Stimulated activated CD4-positive, alpha-beta T cell treated with anti-CD3 and anti-CD28 coated beads, TNF-alpha, amount 100 ng/mL, for 48 hours (primary cell): ENCODE measurements at regions not wholly inside any gene's neighbourhood (a gene's known extent, or its start where the extent isn't known, plus 50 kb on each side); places are given as distances from the start of the nearest gene placed in this dataset.
"Not testable (repeated sequence)": the region's sequence is repeated elsewhere in the genome, so short reads cannot be mapped to it uniquely, and the experiment has no call there.

Experiments used
- DNase-seq, 3 donors: peaks; one replicate each; pipeline ENCODE4 v3.0.0-alpha.2; 2020; ENCODE audit warnings: low read depth in 3 of 3

GRCh38 chr4:71081192-71081591, 87.7 kb downstream of the DCK start:
- DNase-seq = no peak

DNA sequence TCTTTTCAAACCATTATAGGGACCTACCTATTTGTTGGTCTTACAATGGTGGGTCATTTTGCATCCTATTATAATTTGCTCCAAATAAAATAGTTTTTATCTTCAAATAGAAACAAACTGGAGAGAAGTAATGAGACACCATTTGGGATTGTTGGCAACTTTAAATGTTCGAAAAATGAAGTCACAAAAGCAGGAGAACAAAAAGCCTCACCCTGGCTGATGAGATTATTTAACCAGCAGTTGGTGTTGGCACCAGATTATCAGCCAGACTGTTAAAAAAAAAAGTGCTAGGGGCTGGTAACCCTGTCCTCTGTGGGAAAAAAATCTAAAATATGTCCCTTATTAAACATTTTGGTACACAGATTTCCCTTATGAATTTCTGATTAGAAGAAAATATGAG, 100.3 kb downstream of the DCK start:
- DNase-seq = no peak

GRCh38 chr4:71094201-71094600, 100.8 kb downstream of the DCK start:
- no peak for DNase-seq

- DNase-seq = no peak
Measured at GRCh38 chr4:71095141-71095540, 101.7 kb downstream of the DCK start.

GRCh38 chr4:71095545-71095944, 102.1 kb downstream of the DCK start:
- no peak for DNase-seq

- no peak for DNase-seq
Measured at GRCh38 chr4:71107726-71108125, 114.3 kb downstream of the DCK start.

GRCh38 chr4:71110499-71110898, 117.0 kb downstream of the DCK start:
- no peak for DNase-seq

GRCh38 chr4:71111133-71111532, 117.7 kb downstream of the DCK start:
- not testable (repeated sequence) for DNase-seq

- DNase-seq = no peak
Measured at GRCh38 chr4:71113294-71113693, 119.8 kb downstream of the DCK start.

- DNase-seq = no peak
Measured at GRCh38 chr4:71120831-71121524, 127.5 kb downstream of the DCK start.

DNA sequence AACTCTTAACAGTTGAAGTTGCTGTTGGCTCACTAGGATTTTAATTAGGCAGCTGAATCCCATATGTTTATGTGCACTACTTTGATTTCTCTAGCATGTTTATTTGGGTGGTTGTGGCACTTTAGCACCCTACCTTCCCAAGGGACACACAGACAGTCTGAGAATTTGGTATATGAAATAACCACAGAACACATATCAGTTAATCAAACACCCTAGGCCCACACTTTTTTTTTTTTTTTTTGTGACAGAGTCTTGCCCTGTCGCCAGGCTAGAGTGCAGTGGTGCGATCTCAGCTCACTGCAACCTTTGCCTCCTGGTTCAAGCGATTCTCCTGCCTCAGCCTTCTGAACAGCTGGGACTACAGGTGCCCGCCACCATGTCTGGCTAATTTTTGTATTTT, 130.5 kb downstream of the DCK start:
- DNase-seq = no peak

DNA sequence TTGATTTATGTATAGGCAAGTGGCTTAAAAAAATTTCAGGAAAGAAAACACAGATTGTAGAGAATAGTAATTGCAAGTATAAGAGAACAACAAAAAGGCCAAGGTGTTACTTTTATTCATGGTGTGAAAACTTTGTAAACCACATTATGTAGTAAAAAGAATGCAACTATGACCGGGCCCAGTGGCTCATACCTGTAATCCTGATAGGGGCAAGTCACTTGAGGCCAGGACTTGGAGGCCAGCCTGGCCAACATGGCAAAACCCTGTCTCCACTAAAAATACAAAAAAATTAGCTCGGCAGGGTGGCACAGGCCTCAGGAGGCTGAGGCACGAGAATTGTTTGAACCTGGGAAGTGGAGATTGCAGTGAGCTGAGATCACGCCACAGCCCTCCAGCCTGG, 131.7 kb downstream of the DCK start:
- DNase-seq = no peak

GRCh38 chr4:71126719-71127118, 133.3 kb downstream of the DCK start:
- no peak for DNase-seq

- DNase-seq = no peak
Measured at GRCh38 chr4:71130827-71131603, 137.6 kb downstream of the DCK start.

- no peak for DNase-seq
Measured at GRCh38 chr4:71132486-71132885, 139.0 kb downstream of the DCK start.

DNA sequence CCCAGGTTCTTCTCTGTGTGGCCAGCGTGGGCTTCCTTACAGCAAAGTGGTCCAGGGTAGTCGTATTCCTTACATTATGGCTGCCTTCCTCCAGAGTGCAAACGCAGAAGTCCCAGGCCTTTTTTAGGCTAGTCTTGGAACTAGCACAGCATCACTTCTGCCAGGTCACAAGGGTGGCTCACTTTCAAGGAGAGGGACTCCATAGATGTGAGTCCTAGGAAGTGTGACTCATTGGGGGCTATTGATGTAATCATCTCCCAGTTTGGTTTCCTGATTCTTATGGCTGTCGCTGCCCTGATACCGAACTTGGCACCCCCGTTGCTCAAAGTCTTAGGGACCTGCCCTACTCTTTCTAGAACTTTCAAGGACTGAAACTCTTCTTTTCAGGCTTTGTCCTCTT, 140.0 kb downstream of the DCK start:
- DNase-seq = no peak

GRCh38 chr4:71136071-71136470, 142.6 kb downstream of the DCK start:
- no peak for DNase-seq

GRCh38 chr4:71138007-71138615, 144.7 kb downstream of the DCK start:
- DNase-seq = no peak

GRCh38 chr4:71140563-71140962, 147.1 kb downstream of the DCK start:
- DNase-seq = no peak

DNA sequence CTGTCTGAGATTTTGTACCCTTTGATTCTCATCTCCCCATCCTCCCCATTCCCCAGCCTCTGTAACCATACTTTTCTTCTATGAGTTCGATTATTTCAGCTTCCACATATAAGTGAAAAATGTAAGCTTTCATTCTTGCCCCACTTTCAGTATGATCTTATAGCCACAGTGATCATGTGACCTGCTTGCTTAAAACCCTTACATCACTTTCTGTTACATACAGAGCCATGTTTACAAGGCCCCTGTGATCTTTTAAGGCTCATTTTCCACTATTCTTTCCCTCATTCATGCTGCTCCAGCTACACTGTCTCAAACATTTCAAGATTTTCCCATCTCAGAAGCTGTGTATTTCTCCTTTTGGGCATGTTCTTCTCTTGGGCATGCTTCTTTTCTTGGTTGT, 147.7 kb downstream of the DCK start:
- DNase-seq = no peak

DNA sequence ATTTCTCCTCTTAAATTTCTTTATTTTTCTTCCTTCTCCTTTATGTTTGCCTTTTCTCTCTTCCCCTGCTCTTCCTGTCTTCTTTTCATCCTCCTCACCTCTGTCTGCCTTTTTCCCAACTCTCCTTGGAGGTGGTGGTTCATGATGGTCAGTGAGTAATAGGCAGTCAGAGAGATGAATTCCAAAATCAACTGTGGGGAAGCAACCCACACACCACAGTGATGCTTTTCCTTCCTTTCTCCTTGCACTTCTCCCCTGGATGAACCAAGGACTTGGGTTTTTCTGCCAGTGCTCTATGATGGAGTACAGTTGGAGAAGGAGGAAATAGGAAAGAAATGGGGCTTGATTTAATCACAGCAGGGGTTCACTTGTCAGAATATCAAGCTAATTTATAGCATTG, 153.8 kb downstream of the DCK start:
- no peak for DNase-seq

DNA sequence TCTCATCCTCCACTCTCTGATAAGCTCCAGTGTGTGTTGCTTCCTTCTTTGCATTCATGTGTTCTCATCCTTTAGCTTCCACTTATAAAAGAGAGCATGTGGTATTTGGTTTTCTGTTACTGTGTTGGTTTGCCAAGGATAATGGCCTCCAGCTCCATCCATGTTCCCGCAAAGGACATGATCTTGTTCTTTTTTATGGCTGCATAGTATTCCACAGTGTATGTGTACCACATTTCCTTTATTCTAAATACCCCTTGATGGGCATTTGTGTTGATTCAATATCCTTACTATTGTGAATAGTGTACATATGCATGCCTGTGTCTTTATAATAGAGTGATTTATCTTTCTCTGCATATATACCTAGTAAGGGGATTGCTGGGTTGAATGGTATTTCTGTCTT, 155.1 kb downstream of the DCK start:
- no peak for DNase-seq

DNA sequence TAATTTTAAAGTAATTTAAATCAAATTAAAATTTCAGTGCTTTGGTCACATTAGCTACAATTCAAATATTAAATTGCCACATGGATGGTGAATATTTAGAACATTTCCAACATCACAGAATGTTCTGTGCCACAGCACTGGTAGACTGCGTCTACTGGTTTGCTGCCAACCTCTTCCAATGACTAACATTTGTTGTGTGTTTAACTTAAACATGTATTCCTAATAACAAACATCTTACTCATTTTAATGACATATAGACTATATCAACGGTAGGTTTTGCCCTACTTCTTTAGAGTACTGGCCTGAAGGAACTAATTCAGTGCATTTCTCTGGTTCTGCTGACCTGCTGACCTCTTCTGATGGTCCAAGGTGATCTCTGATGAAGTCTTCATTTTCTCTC, 157.6 kb downstream of the DCK start:
- no peak for DNase-seq
